ENCODE measurements at regions not wholly inside any gene's neighbourhood (a gene's known extent, or its start where the extent isn't known, plus 50 kb on each side); places are given as distances from the start of the nearest gene placed in this dataset.
"Not testable (repeated sequence)": the region's sequence is repeated elsewhere in the genome, so short reads cannot be mapped to it uniquely, and the experiment has no call there.

DNA sequence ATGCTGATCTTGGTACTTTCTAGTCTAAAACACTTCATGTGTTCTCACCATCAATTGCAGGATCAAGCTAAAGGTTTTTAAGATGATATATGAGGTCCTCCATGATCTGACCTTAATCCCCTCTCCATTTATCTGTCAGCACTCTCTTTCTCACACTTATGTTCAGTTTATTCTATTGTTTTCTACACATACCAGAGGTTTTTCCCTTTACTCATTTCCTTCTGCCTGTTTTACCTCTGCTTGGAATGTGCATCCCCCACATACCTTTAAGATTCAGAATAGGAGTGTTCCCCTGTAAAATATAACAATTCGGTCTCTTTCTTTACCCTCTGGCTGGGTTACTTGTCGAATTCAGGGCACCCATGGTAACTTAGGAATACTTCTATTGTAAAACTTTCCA lies 219.1 kb upstream of the PKP2 start:
- no peaks in the 10 kb centered on the region for H3K36me3 Mint-ChIP-seq (ENCODE audit: insufficient read depth, unreplicated experiment)
- no peak overlapping the region for H3K27ac Mint-ChIP-seq (ENCODE audit: low read depth, unreplicated experiment)
- ChIA-PET POLR2A (no interaction called here), CTCF (no interaction called here)
- TF ChIP-seq, protein P1, sequence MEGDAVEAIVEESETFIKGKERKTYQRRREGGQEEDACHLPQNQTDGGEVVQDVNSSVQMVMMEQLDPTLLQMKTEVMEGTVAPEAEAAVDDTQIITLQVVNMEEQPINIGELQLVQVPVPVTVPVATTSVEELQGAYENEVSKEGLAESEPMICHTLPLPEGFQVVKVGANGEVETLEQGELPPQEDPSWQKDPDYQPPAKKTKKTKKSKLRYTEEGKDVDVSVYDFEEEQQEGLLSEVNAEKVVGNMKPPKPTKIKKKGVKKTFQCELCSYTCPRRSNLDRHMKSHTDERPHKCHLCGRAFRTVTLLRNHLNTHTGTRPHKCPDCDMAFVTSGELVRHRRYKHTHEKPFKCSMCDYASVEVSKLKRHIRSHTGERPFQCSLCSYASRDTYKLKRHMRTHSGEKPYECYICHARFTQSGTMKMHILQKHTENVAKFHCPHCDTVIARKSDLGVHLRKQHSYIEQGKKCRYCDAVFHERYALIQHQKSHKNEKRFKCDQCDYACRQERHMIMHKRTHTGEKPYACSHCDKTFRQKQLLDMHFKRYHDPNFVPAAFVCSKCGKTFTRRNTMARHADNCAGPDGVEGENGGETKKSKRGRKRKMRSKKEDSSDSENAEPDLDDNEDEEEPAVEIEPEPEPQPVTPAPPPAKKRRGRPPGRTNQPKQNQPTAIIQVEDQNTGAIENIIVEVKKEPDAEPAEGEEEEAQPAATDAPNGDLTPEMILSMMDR (IDR thresholded peaks at IDR 0.05; ENCODE audit: unreplicated experiment), result no peak
- no peaks in the 10 kb centered on the region for H3K9me3 Mint-ChIP-seq (ENCODE audit: unreplicated experiment)
- no peak overlapping the region for H3K4me3 Mint-ChIP-seq (ENCODE audit: unreplicated experiment)
- no TSS peak for BruUV-seq (replicated peaks)
- H3K4me1 Mint-ChIP-seq (ENCODE audit: insufficient read depth, unreplicated experiment), result no peaks in the 10 kb centered on the region
- intact Hi-C loops (cut with micrococcal nuclease), result no loop called here
- no peak for DNase-seq (ENCODE audit: unreplicated experiment)
- H3K27me3 Mint-ChIP-seq (ENCODE audit: insufficient read depth, unreplicated experiment), result peaks cover 27% of the 10 kb centered on the region

DNA sequence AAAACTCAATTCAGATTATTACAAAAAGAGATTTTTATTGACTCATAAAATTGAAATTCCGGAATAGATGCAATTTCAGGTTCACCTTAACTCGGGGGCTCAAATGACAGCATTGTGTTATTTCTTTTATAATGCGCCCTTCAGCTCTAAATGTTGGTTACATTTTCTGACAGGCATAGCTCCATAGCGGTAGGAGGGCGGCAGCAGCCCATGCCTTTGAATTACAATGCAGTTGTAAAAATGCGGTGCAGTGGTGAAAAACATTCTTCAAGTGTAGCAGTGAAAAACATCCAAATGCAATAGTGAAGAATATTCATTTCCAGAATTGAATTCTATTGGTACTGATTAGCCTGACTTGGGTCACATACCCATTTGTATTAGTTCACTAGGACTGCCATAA lies 215.3 kb upstream of the PKP2 start:
- no peak overlapping the region for H3K27ac Mint-ChIP-seq (ENCODE audit: low read depth, unreplicated experiment)
- peaks cover 62% of the 10 kb centered on the region for H3K27me3 Mint-ChIP-seq (ENCODE audit: insufficient read depth, unreplicated experiment)
- H3K9me3 Mint-ChIP-seq (ENCODE audit: unreplicated experiment), result no peaks in the 10 kb centered on the region
- ChIA-PET POLR2A (no interaction called here), CTCF (no interaction called here)
- no peak overlapping the region for H3K4me3 Mint-ChIP-seq (ENCODE audit: unreplicated experiment)
- H3K4me1 Mint-ChIP-seq (ENCODE audit: insufficient read depth, unreplicated experiment), result no peaks in the 10 kb centered on the region
- TF ChIP-seq, protein P1 (IDR thresholded peaks at IDR 0.05; ENCODE audit: unreplicated experiment), result no peak
- no TSS peak for BruUV-seq (replicated peaks)
- no peaks in the 10 kb centered on the region for H3K36me3 Mint-ChIP-seq (ENCODE audit: insufficient read depth, unreplicated experiment)
- DNase-seq (ENCODE audit: unreplicated experiment), result no peak
- intact Hi-C loops (cut with micrococcal nuclease), result no loop called here

DNA sequence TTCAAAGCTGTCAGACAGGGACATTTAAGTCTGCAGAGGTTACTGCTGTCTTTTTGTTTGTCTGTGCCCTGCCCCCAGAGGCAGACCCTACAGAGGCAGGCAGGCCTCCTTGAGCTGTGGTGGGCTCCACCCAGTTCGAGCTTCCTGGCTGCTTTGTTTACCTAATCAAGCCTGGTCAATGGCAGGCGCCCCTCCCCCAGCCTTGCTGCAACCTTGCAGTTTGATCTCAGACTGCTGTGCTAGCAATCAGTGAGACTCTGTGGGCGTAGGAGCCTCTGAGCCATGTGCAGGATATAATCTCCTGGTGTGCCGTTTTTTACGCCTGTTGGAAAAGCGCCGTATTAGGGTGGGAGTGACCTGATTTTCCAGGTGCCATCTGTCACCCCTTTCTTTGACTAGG lies 211.2 kb upstream of the PKP2 start:
- H3K4me1 Mint-ChIP-seq (ENCODE audit: insufficient read depth, unreplicated experiment); POLR2A ChIA-PET; intact Hi-C loops (cut with micrococcal nuclease); H3K9me3 Mint-ChIP-seq (ENCODE audit: unreplicated experiment); H3K36me3 Mint-ChIP-seq (ENCODE audit: insufficient read depth, unreplicated experiment); CTCF ChIA-PET; DNase-seq (ENCODE audit: unreplicated experiment); BruUV-seq (replicated peaks); H3K4me3 Mint-ChIP-seq (ENCODE audit: unreplicated experiment); H3K27ac Mint-ChIP-seq (ENCODE audit: low read depth, unreplicated experiment): not testable (repeated sequence)
- H3K27me3 Mint-ChIP-seq (ENCODE audit: insufficient read depth, unreplicated experiment), result peaks cover 60% of the 10 kb centered on the region

DNA sequence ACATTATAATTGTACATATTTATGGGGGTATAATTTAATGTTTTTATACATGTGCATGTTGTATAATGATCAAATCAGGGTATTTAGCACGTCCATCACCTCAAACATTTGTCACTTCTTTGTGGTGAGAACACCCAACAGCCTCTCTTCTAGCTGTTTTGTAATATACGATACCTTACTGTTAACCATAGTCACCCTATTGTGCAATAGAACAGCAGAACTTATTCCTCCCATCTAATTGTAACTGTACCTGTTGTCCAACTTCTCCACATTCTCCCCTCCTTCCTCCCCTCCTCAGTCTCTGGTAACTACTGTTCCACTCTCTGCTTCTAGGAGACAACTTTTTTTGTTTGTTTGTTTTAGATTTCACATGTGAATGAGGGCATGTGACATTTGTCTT lies 197.0 kb upstream of the PKP2 start:
- H3K4me3 Mint-ChIP-seq (ENCODE audit: unreplicated experiment), result no peak overlapping the region
- H3K27ac Mint-ChIP-seq (ENCODE audit: low read depth, unreplicated experiment), result no peak overlapping the region
- TF ChIP-seq, protein P1 (IDR thresholded peaks at IDR 0.05; ENCODE audit: unreplicated experiment), result no peak
- H3K9me3 Mint-ChIP-seq (ENCODE audit: unreplicated experiment), result no peaks in the 10 kb centered on the region
- peak; percentile 10 for DNase-seq (ENCODE audit: unreplicated experiment)
- H3K36me3 Mint-ChIP-seq (ENCODE audit: insufficient read depth, unreplicated experiment), result no peaks in the 10 kb centered on the region
- BruUV-seq (replicated peaks), result no TSS peak
- no peaks in the 10 kb centered on the region for H3K4me1 Mint-ChIP-seq (ENCODE audit: insufficient read depth, unreplicated experiment)
- CTCF ChIA-PET, result no interaction called here
- H3K27me3 Mint-ChIP-seq (ENCODE audit: insufficient read depth, unreplicated experiment), result peaks cover 35% of the 10 kb centered on the region
- intact Hi-C loops (cut with micrococcal nuclease), result no loop called here
- POLR2A ChIA-PET, result no interaction called here

DNA sequence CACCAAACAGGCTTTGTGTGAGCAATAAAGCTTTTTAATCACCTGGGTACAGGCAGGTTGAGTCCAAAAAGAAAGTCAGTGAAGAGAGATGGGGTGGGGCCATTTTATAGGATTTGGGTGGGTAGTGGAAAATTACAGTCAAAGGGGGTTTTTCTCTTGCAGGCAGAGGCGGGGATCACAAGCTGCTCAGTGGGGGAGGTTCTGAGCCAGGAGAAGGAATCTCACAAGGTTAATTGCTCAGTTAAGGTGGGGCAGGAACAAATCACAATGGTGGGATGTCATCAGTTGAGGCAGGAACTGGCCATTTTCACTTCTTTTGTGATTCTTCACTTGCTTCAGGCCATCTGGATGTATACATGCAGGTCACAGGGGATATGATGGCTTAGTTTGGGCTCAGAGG lies 191.3 kb upstream of the PKP2 start:
- BruUV-seq (replicated peaks); POLR2A ChIA-PET; H3K27ac Mint-ChIP-seq (ENCODE audit: low read depth, unreplicated experiment); DNase-seq (ENCODE audit: unreplicated experiment); H3K9me3 Mint-ChIP-seq (ENCODE audit: unreplicated experiment); intact Hi-C loops (cut with micrococcal nuclease); H3K27me3 Mint-ChIP-seq (ENCODE audit: insufficient read depth, unreplicated experiment); H3K4me3 Mint-ChIP-seq (ENCODE audit: unreplicated experiment); H3K36me3 Mint-ChIP-seq (ENCODE audit: insufficient read depth, unreplicated experiment); CTCF ChIA-PET: not testable (repeated sequence)
- peaks cover 11% of the 10 kb centered on the region for H3K4me1 Mint-ChIP-seq (ENCODE audit: insufficient read depth, unreplicated experiment)

DNA sequence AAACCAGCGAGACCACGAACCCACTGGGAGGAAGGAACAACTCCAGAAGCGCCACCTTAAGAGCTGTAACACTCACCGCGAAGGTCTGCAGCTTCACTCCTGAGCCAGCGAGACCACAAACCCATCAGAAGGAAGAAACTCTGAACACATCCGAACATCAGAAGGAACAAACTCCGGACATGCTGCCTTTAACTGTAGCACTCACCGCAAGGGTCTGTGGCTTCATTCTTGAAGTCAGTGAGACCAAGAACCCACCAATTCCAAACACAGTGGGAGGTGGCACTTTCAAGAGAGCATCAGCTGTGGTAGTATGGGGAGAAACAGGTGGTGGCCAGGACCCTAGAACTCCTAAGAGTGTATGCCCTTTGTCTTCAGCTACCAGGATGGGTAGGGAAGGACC lies 179.8 kb upstream of the PKP2 start:
- H3K36me3 Mint-ChIP-seq (ENCODE audit: insufficient read depth, unreplicated experiment); POLR2A ChIA-PET; H3K4me3 Mint-ChIP-seq (ENCODE audit: unreplicated experiment); H3K27ac Mint-ChIP-seq (ENCODE audit: low read depth, unreplicated experiment); DNase-seq (ENCODE audit: unreplicated experiment); H3K9me3 Mint-ChIP-seq (ENCODE audit: unreplicated experiment); intact Hi-C loops (cut with micrococcal nuclease); BruUV-seq (replicated peaks); H3K4me1 Mint-ChIP-seq (ENCODE audit: insufficient read depth, unreplicated experiment); H3K27me3 Mint-ChIP-seq (ENCODE audit: insufficient read depth, unreplicated experiment): not testable (repeated sequence)
- CTCF ChIA-PET, result interaction anchor here (0.6 to 1.0 kb wide), 2 partner anchors 61 to 245 kb away, joined by 3 read pairs; no protein-coding TSS in a partner anchor

DNA sequence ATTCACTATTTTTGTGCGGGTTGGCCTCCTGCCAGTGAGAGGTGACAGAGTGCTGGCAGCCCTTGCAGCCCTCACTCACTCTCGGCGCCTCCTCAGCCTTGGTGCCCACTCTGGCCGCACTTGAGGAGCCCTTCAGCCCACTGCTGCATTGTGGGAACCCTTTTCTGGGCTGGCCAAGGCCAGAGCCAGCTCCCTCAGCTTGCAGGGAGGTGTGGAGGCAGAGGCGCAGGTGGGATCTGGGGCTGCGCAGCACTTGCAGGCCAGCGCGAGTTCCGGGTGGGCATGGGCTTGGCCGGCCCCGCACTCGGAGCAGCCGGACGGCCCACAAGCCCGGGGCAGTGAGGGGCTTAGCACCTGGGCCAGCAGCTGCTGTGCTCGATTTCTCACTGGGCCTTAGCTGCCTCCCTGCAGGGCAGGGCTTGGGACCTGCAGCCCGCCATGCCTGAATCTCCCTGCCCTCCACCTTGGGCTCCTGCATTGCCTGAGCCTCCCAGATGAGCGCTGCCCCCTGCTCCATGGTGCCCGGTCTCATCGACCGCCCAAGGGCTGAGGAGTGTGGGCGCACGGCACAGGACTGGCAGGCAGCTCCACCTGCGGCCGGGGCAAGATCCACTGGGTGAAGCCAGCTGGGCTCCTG lies 178.7 kb upstream of the PKP2 start:
- H3K27me3 Mint-ChIP-seq (ENCODE audit: insufficient read depth, unreplicated experiment); BruUV-seq (replicated peaks); DNase-seq (ENCODE audit: unreplicated experiment); H3K4me3 Mint-ChIP-seq (ENCODE audit: unreplicated experiment); H3K36me3 Mint-ChIP-seq (ENCODE audit: insufficient read depth, unreplicated experiment); intact Hi-C loops (cut with micrococcal nuclease); H3K9me3 Mint-ChIP-seq (ENCODE audit: unreplicated experiment); H3K27ac Mint-ChIP-seq (ENCODE audit: low read depth, unreplicated experiment); H3K4me1 Mint-ChIP-seq (ENCODE audit: insufficient read depth, unreplicated experiment): not testable (repeated sequence)
- ChIA-PET POLR2A (interaction anchor here (0.6 kb wide), 1 partner anchor 759 kb away, joined by 4 read pairs; no protein-coding TSS in a partner anchor), CTCF (interaction anchor here (1.0 kb wide), 1 partner anchor 62 kb away, joined by 3 read pairs; no protein-coding TSS in a partner anchor)
